Right lobe of liver (tissue), 4 donors: ENCODE measurements at regions not wholly inside any gene's neighbourhood (a gene's known extent, or its start where the extent isn't known, plus 50 kb on each side); places are given as distances from the start of the nearest gene placed in this dataset.

Source experiments
- POLR2A ChIP-seq: fragments of 450-650 bp; IDR thresholded peaks from one replicate; pipeline ENCODE4 v1.6.1; 2017; ENCODE audit warnings: antibody characterized with exemption, mild to moderate bottlenecking
- TF ChIP-seq, protein P1 (sequence below), 4 donors: fragments of 200-600 bp in 3 of 4; fragments of 450-650 bp in 1 of 4; IDR thresholded peaks; one replicate each; pipeline versions ENCODE4 v1.5.1 to v1.8.0; 2016 to 2022; ENCODE audit warnings: antibody characterized with exemption in 4 of 4, mild to moderate bottlenecking in 2 of 4
- donor health status: DM: no; HTN: no; CAD: no.
- donor health status: DM: no; HTN: no; CAD: no.
- donor health status: DM: no; HTN: yes; CAD: no.

DNA sequence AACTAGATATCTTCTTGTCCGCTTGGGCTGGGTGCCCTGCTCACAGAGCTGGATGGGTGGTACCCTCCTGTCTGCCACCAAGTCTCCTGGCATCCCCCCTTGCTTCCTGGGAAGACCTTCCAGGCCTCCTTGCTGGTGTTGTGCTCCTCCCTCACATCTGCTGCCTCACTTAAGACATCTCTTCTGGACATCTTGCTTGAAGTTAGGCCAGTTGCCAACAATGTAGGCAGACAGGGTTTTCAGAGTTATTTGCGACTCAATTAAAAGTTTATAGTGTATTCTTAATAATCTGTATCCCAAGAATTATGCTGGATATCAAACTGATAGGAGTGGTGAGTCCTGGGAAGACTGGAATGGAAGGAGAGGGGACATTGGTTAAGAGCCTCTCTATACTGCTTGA is 64.0 kb upstream of the TNRC6B start:
- TF ChIP-seq, protein P1, sequence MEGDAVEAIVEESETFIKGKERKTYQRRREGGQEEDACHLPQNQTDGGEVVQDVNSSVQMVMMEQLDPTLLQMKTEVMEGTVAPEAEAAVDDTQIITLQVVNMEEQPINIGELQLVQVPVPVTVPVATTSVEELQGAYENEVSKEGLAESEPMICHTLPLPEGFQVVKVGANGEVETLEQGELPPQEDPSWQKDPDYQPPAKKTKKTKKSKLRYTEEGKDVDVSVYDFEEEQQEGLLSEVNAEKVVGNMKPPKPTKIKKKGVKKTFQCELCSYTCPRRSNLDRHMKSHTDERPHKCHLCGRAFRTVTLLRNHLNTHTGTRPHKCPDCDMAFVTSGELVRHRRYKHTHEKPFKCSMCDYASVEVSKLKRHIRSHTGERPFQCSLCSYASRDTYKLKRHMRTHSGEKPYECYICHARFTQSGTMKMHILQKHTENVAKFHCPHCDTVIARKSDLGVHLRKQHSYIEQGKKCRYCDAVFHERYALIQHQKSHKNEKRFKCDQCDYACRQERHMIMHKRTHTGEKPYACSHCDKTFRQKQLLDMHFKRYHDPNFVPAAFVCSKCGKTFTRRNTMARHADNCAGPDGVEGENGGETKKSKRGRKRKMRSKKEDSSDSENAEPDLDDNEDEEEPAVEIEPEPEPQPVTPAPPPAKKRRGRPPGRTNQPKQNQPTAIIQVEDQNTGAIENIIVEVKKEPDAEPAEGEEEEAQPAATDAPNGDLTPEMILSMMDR (IDR thresholded peaks at IDR 0.05) = no peak
- no peak for TF ChIP-seq POLR2A
